IPS DF 19.7 (cell line): ENCODE measurements at regions not wholly inside any gene's neighbourhood (a gene's known extent, or its start where the extent isn't known, plus 50 kb on each side); places are given as distances from the start of the nearest gene placed in this dataset.

Experiments used
- DNase-seq: peaks from one replicate; pipeline ENCODE4 v3.0.0-alpha.2; 2013; ENCODE audit warnings: low read depth, low spot score

DNA sequence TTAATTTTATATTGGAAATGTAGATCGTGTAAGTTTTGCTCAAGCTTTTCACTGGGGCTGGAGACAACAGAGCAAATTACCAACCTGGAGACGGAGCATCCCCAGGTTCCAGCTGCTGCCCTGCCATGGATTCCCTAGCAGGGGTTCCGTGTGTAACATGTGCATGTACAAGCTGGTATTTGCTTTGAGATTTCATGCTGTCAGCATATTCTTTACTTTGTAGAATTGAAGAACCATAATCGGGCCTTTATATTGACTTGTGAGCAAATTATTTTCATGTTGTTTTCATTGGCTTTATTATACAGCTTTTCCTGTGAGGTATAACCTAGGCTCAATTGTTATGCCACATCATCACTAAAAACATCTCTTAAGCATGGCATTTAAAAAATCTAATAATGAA, 369.2 kb upstream of the COBL start:
- DNase-seq = no peak

DNA sequence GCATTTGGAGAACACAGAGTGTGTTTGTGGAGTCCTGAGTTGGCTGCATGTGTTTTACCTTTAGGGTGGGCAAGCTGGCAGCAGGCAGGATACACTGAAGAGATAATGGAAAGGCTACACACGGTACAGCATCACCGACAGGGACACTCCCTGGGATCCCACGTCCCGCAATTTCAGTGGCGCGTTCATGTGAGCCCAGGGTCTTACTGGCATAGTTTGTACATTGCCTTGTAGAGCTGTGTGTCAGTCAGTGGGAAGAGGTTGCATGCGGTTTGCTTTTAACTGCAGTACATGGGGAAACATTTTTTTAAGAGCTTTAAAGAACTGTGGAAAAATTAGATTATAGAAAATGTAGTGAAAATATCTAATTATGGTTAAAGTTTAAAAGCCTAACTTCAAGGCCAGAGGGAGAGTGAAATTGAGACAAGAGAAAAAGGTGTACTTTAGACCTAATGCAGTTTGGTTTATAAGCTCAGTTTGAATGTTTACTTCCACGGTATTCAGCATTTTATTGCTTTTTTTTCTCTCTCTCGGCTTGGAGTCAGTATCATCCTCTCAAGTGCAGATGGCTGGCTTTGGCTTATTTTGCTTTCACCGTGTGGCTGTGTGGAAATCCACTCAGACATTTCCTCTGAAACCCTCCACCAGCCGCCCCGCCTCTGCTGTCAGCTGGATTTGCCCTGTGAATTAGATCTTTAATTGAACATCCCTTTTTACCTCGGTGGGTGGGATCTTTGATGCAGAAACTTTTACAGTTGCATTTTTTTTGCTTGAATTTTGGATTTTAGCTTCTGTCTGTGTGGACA, 364.2 kb upstream of the COBL start:
- no peak for DNase-seq

DNA sequence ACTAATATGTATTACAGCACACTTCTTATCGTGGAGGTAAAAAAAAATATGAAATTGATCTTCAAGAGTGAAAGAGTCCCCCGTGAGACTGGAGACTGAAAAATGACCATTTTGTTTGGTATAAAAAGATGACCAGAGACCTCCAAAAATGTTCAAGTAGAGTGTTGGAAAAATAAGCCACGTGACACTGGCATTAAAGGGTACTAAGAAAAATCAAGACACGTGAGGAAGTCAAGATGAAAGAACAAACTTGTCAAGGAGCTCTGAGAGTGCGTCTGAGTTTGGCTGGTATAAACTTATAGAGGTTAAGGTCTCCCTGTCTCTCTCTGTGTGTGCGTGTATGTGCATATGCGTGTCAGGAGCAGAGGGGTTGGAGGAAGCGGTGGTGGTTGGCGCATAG, 362.7 kb upstream of the COBL start:
- no peak for DNase-seq

DNA sequence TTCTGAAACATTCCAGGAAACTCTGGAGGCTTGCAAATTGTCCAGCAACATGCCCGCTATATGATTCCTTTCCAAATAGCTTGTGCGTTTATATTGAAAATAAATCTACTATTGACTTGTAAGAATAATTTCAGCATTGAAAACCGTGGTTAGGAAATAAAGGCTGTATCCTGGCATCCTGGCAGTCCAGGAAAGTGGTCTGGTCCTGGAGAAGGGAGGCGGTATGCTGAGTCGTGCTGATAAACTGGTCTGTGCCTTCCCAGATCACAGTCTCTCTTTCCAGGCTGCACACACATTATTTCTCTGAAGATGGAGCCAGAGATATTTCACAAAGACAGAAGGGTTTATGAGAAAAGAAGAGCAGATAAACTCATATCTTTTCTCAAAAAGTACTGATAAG, 350.1 kb upstream of the COBL start:
- no peak for DNase-seq

DNA sequence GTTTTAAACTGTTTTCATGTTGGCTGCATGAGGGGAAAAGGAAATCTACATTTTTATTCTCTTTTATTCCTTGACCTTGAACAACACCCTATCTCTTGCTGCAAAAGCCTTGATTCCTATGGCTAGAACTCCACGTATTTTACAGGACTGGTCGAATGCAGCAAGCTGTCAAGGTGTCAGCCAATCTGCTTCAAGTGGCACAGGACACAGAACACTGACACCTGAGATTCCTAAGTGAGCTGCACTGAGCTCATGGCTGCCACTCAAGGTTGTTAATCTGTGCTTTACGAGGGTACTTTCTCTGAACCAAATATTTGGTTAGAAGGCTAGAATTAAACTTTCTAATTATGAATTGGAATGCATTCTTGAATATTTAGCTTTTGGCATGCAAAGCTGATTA, 349.7 kb upstream of the COBL start:
- no peak for DNase-seq

DNA sequence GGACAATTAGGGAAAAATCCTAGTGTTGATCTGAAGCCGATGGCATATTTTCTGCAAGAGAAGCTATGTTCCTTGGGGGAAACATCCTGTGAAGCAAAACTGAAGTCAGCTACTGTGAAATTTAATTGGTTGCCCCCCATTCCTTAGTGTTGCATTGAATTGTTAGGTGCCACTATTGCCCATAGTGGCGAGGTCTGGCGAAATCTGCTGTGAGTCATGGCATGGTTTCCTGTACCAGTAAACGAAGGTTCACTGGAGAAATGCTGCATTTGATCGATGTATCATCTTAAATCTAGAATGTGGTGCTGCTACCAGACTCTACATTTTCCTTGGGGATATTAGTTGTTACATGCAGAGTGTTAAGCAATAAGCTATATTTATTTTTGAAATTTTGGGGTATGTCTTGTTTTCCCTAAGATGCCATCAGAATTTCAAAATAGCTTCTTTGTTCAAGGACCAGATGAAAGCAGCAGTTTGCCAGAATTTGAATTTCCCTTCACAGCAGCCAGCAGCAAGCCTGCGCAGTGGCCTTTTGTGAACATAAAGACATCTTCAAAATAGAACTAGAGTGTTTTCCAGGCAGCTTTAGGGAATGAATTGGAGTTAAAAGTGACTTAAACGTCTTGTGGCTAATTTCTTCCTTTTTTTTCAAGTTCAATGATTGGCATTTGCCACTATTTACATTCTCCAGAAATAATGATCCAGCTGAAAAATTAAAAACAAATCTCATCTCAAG, 348.6 kb upstream of the COBL start:
- DNase-seq = no peak

DNA sequence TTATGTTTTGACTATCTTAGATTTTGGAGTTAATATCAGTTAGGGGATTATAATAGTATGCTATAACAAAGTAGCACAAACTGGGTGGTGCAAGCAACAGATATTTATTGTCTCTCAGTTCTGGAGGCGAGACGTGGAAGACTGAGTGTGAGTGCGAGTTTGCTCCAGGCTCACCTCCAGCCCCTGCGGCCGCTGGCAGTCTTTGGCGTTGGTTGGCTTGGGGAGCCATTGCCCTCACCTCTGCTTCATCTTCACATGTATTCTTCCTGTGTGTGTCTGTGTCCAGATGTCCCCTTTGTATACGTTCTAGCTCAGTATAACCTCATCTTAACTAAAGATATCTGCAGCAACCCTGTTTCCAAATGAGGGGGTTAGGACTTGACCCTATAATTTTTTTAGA, 343.9 kb upstream of the COBL start:
- DNase-seq = no peak

DNA sequence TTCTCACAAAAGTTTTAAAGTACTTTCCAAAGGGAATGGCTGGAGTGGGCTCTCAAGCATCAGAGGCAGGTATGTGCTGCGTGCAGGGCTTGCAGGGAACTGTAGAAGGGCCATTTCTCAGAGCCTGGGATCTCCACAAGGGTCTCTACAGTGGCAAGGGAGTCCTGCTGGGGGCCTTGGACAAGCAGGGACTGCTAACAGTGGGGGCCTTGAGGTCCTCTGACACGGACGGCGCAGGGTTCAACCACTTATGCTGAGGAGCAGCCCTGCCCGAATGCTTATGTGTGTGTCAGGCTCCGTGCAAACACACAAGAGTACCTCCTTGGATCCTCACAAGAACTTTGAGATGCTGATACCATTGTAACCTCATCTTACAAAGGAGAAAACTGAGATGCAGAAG, 342.1 kb upstream of the COBL start:
- no peak for DNase-seq

DNA sequence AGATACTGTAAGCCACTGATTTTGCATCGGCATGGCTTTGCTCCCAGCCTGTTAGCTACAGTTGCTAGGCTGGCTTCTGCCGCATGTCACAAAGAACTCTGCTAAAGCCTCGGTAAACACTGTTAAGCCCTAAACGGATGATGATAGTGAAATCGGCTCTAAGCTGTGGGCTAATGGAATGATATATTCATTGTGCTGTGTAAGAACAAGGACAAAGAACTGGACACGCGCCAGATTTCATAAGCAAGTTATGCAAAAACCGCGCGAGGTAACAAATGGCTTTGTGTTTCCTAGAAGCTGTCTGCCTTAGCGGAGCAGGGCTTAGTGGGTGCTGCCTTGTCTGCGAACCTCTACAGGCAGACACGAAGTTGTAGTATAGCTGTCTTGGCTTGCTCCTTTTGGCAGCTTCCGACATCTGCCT, 331.3 kb upstream of the COBL start:
- DNase-seq = no peak

DNA sequence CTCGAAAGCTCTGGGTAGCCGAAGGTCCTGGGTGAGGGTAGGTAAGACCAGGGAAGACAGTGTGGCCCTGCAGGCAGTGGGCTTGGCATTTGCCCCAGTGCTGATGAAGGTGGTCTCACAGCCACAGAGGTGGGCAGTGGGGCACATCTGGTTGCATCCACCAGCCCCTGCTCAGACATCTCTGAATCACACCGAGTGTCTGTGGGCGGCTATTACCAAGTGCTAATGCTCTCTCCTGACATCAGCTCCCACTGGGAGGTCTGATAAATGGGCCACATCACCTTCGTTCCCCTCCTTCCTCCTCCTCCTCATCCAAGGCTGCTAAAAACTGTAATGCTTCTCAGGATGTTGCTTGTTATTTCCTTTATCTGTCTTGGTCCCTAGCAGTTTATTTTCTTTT, 330.9 kb upstream of the COBL start:
- no peak for DNase-seq

DNA sequence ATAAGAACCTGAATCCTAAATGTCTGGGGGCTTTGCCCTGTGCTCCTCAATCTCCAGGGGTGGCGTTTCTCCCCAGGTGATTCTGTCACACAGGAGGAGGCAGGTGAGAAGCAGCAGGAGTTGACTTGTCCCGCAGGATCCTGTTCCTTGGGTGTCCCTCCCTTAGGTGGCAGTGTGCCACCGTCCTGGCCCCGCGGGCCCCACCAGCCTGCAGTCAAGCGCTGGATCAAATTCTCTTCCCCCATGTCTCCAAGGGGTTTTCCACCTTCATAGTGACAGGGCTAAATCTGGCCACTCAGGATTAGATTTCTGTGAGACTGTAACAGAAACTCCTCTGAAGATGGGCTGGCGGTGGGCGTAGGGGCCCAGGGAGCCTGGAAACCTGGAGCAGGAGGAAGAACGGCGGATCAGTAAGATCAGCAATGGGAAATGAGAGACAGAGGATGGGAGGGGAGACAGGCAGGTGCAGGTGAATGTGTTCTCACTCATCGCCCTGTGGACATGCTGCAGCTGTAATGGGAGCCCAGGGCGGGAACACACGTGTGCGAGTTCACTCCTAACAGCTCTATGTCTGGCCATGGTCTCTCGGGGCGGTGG, 329.2 kb upstream of the COBL start:
- no peak for DNase-seq

DNA sequence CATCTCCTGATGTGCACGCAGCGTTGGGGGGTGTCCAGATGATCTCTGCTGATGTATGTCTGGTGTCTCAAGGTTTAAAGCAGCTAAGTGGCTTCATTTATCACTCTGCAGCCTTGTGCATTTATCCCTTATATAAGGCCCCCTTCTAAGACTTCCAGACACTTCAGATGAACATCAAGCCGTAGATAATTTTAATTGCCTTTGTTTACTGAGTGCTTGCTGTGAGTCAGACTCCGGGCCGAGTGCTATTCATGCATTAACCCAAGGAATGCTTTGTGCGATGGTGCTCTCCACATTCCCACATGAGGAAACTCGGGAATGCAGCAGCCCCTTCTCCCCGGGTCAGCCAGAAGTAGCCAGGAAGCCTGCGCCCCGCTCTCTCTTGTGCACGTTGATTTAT, 328.6 kb upstream of the COBL start:
- DNase-seq = peak; percentile 17

DNA sequence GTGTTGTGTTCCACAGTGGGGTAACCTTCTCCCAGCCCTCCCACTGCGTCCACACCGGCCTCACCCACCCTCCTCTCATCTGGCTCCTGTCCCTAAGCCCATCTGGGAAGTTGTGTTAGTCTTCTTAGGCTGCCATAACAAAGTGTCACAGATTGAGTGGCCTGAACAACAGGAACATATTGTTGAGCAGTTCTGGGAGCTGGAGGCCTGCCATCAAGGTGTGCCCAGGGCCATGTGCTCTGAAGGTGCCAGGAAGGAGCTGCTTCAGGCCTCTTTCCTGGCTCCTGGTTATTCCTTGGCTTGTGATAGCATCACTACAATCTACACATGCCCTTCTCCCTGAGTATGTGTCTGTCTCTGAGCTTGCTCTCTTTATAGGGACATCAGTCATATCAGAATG, 327.6 kb upstream of the COBL start:
- DNase-seq = no peak

DNA sequence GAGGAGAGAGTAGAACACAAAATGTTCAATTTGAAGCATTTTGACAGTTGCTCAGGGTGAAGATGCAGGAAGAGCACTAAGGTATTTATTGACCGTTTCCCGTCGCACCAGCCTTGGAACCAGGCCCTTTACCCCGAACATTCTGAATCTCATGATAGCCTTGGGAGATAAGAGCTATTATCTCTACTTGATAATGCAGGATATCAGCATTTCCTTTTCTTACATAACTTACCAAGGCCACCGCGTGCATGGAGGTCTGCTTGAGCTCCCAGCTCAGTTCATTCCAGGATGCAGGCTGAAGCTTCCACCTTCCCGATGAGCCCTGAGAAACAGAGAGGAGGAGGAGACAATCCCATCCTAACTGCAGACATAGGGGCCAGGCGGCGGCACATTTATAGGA, 324.2 kb upstream of the COBL start:
- DNase-seq = no peak

DNA sequence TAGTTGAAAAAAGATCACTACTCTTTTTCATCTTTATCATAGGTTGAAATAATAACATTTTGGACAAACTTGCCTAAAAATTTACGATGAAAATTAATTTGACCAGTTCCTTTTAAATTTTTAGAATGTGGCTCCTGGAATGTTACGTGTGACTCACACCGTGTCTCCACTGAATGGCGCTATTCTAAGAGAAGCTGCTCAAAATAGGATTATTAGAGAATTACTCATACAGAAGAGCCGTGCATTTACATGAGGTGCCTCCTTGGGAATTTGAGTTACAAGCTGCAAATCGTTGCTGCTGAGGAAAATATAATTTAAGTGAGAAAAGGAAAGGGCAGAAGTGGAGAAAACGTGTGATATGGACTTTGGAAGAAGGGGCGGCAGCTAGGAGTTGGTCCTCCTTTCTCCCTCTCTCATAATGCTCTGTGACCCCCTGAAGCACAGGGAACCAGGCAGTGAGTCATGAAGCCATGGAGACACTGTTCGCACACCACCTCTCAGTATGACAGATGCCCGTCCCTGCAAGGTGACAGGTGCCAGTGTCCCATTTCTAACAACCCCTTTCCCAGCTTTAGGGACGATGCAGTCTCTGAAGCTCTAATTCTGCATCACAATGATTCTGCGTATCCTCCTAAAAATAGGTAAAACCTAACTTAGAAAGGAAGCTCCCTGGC, 323.2 kb upstream of the COBL start:
- no peak for DNase-seq

DNA sequence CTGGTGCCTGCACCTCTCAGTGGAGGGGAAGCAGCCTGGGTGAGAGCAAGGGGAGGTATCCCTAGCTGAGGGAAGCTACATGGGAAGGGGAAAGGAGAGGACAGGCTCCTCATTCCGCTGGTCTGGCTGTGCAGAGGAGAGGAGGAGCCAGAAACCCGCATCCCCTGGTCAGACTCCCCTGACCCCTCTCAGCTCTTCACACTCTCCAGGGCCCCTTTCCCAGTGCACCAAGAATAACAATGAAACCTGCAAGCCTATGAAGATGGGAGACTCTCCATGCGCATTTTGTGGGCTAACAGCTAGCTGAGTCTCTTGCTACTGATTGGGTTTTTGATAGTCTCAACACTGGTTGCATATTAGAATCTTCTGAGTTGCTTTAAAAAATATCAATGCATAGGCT, 319.9 kb upstream of the COBL start:
- no peak for DNase-seq

DNA sequence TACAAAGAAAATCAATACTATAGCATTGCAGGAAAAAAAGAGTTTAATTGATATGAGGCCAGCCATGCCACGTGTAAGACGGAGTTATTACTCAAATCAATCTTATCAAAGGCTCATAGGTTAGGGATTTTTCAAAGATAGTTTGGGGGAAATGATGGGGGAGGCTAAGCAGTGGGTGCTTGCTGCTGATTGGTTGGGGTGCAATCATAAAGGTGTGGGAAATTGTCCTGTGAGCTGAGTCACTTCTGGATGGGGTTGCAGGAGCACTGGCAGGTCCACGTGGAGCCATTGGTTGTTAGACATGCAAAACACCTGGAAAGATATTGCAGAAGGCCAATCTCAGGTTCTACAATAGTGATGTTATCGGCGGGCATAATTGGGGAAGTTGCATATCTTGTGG, 319.2 kb upstream of the COBL start:
- no peak for DNase-seq

DNA sequence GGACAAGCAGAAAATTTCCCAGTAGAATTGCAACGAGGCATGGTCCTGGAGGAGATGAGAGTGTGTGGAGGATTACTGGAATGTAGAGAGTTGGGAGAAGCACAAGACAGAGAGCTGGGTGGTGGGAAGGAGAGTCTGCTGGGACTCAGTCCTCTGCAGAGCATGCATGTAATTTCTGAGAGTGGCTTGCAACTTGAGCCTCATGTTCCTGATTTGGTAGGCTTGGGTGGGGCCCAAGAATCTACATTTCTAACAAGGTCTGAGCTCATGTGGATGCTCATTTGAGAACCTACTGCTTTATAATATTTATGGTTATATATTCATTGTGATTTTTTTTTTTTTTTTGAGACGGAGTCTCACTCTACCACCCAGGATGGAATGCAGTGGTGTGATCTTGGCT, 317.9 kb upstream of the COBL start:
- DNase-seq = no peak

DNA sequence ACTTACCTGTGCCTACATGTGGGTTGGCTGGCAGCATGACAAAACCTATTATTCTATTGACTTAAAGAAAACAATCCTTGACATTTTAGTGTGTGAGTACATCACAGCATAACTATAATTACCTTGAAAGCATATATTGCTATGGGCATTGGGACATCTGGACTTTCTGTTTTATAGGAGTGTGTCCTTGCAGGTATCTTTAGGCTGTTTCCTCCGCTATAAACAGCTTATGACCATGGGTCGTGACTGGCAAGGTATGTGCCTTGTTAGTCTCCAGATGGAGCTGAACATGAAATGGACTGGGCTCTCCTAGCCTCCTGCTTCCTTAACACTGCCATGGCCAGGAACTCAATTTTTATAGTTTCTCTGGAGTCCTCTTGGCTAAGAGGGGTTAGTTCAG, 317.4 kb upstream of the COBL start:
- DNase-seq = no peak

DNA sequence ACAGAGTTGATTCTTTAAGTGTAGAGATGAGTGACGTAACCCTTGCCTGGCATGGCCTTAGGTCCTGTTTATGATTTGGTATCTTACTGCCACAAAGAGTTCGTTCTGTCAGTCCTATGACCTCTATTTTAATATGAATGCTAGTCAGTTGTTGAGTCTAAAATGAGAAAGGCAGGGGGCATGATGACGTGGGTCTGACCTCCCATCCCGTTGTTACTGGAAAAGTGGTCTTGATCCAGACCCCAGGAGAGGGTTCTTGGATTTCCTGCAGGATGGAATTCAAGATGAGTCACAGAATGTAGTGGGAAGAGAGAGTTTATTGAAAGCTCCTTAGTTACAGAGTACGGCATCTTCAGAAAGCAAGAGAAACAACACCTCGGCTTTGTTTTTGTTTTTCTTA, 317.0 kb upstream of the COBL start:
- no peak for DNase-seq

DNA sequence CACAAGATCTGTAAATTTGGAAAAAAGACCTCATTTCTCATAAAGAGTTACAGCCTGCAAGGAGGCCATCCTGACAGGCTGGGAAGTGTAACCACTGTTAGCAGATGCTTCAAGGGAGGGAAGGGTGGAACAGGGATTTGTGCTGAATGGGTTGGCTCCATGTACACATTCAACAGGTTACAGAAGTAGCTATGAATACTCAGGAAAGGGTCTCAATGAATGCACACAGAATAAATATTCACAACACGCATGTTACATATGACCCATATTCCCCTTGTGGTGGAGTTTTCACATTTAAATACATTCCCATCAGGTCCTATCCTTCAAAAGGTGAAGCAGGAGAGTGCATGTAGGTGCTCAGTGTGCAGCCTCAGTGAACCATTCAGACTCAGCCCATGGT, 316.4 kb upstream of the COBL start:
- no peak for DNase-seq

DNA sequence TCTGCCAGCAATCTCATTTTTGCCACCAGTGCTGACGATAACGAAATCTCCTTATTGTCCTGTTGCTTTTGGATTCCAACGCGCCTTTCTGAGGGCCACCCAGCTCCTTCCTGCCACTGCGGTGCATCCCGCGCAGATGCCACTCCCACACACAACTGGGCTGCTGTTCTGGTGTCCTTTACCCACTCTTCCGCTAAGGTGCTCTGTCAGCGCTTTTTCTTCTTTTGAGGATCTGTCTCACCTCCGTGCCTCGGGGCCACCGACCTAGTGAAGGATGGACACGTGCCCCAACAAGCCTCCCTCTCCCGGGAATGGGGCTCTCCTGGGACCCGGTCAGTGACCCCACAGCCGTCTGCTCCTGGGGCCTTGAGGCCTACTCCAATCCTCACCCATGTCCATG, 314.3 kb upstream of the COBL start:
- DNase-seq = no peak

DNA sequence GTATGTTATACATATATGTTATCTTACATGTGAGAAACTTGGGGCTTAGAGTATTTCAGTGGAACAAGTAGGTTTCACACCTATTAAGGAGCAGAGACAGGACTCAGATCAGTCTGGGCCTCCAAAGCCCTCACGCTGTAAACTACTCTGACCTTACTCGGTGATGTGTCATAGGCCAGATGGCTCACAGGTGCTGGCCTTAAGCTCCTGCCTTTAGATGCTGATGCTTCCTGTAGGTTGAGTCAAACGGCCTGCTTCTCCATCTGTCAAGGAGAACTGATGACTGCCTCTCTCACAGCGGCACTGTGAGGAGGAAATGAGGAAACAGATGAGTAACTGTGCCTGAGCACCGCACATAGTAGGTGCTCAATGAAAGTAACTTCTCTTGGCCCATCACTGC, 312.6 kb upstream of the COBL start:
- DNase-seq = no peak
